Activated CD8-positive, alpha-beta memory T cell treated with anti-CD3 and anti-CD28 coated beads, Interleukin-2, amount 10 ng/mL, durations not matched to agents 7 days and 5 days (primary cell): ENCODE measurements at regions not wholly inside any gene's neighbourhood (a gene's known extent, or its start where the extent isn't known, plus 50 kb on each side); places are given as distances from the start of the nearest gene placed in this dataset.
"Not testable (repeated sequence)": the region's sequence is repeated elsewhere in the genome, so short reads cannot be mapped to it uniquely, and the experiment has no call there.

Experiments
- ATAC-seq: fragments of 150-1000 bp; cut with Tn5 transposase; one replicate; pipeline ENCODE4 v1.10.0; 2021; ENCODE audit warnings: moderate library complexity
- CTCF ChIA-PET: fragments of 350-600 bp; sonication (Branson Sonifier 250); formaldehyde crosslinking; loops from one replicate; lab custom pipeline; 2021; ENCODE audit warnings: antibody characterized with exemption; lab: Charles Lee
- DNase-seq: peaks from one replicate; pipeline ENCODE4 v3.0.0-alpha.2; 2020
- H3K27ac Mint-ChIP-seq: one replicate; pipeline ENCODE4 v1.8.0; 2021; ENCODE audit warnings: mild to moderate bottlenecking, mixed read lengths
- H3K27me3 Mint-ChIP-seq: one replicate; pipeline ENCODE4 v1.8.0; 2021; ENCODE audit warnings: mixed read lengths
- H3K36me3 Mint-ChIP-seq: one replicate; pipeline ENCODE4 v1.8.0; 2021; ENCODE audit warnings: mild to moderate bottlenecking, mixed read lengths
- H3K4me1 Mint-ChIP-seq: one replicate; pipeline ENCODE4 v1.8.0; 2021; ENCODE audit warnings: mixed read lengths
- H3K4me3 Mint-ChIP-seq: one replicate; pipeline ENCODE4 v1.8.0; 2021; ENCODE audit warnings: mild to moderate bottlenecking, moderate library complexity, mixed read lengths
- H3K9me3 Mint-ChIP-seq: one replicate; pipeline ENCODE4 v1.8.0; 2022; ENCODE audit warnings: low read depth, mixed read lengths

- Mint-ChIP-seq H3K36me3 (no peaks in the 10 kb centered on the region), H3K4me1 (no peaks in the 10 kb centered on the region), H3K27me3 (no peaks in the 10 kb centered on the region), H3K9me3 (no peaks in the 10 kb centered on the region), H3K27ac (no peak overlapping the region), H3K4me3 (no peak overlapping the region)
- CTCF ChIA-PET: no interaction called here
- ATAC-seq (no peak), DNase-seq (no peak)
These were observed 158.2 kb upstream of the SALL3 start for GRCh38 chr18:78821396-78821795.

GRCh38 chr18:78822171-78822948 is 157.3 kb upstream of the SALL3 start:
- no peaks in the 10 kb centered on the region for H3K4me1 Mint-ChIP-seq
- H3K4me3 Mint-ChIP-seq: no peak overlapping the region
- no peaks in the 10 kb centered on the region for H3K36me3 Mint-ChIP-seq
- CTCF ChIA-PET: no interaction called here
- no peak for ATAC-seq
- no peak for DNase-seq
- no peaks in the 10 kb centered on the region for H3K9me3 Mint-ChIP-seq
- H3K27me3 Mint-ChIP-seq: peaks cover under 1% of the 10 kb centered on the region
- no peak overlapping the region for H3K27ac Mint-ChIP-seq

GRCh38 chr18:78822949-78823285 is 156.7 kb upstream of the SALL3 start:
- H3K4me1 Mint-ChIP-seq: no peaks in the 10 kb centered on the region
- CTCF ChIA-PET: no interaction called here
- no peak for ATAC-seq
- H3K27me3 Mint-ChIP-seq: peaks cover 4% of the 10 kb centered on the region
- H3K27ac Mint-ChIP-seq: no peak overlapping the region
- H3K4me3 Mint-ChIP-seq: no peak overlapping the region
- DNase-seq: no peak
- no peaks in the 10 kb centered on the region for H3K9me3 Mint-ChIP-seq
- no peaks in the 10 kb centered on the region for H3K36me3 Mint-ChIP-seq

- H3K27me3 Mint-ChIP-seq: peaks cover 4% of the 10 kb centered on the region
- H3K4me1 Mint-ChIP-seq: no peaks in the 10 kb centered on the region
- H3K9me3 Mint-ChIP-seq: no peaks in the 10 kb centered on the region
- DNase-seq (no peak), ATAC-seq (no peak)
- H3K36me3 Mint-ChIP-seq: no peaks in the 10 kb centered on the region
- no peak overlapping the region for H3K27ac Mint-ChIP-seq
- no peak overlapping the region for H3K4me3 Mint-ChIP-seq
- CTCF ChIA-PET: no interaction called here
These were observed 154.4 kb upstream of the SALL3 start for GRCh38 chr18:78825168-78825567.

- H3K4me1 Mint-ChIP-seq: no peaks in the 10 kb centered on the region
- H3K27me3 Mint-ChIP-seq: peaks cover 4% of the 10 kb centered on the region
- no peak overlapping the region for H3K4me3 Mint-ChIP-seq
- no peak overlapping the region for H3K27ac Mint-ChIP-seq
- CTCF ChIA-PET: no interaction called here
- H3K36me3 Mint-ChIP-seq: no peaks in the 10 kb centered on the region
- no peak for DNase-seq
- no peak for ATAC-seq
- no peaks in the 10 kb centered on the region for H3K9me3 Mint-ChIP-seq
These were observed 153.0 kb upstream of the SALL3 start for GRCh38 chr18:78826631-78827030.

GRCh38 chr18:78827141-78827540 is 152.5 kb upstream of the SALL3 start:
- Mint-ChIP-seq H3K27me3 (peaks cover 4% of the 10 kb centered on the region), H3K4me1 (no peaks in the 10 kb centered on the region), H3K36me3 (no peaks in the 10 kb centered on the region), H3K9me3 (no peaks in the 10 kb centered on the region), H3K27ac (no peak overlapping the region), H3K4me3 (no peak overlapping the region)
- no peak for ATAC-seq
- CTCF ChIA-PET: no interaction called here
- no peak for DNase-seq

GRCh38 chr18:78828131-78828530 is 151.5 kb upstream of the SALL3 start:
- peaks cover 4% of the 10 kb centered on the region for H3K27me3 Mint-ChIP-seq
- CTCF ChIA-PET: no interaction called here
- no peaks in the 10 kb centered on the region for H3K36me3 Mint-ChIP-seq
- H3K27ac Mint-ChIP-seq: no peak overlapping the region
- no peak for DNase-seq
- no peaks in the 10 kb centered on the region for H3K4me1 Mint-ChIP-seq
- no peaks in the 10 kb centered on the region for H3K9me3 Mint-ChIP-seq
- no peak overlapping the region for H3K4me3 Mint-ChIP-seq
- no peak for ATAC-seq

GRCh38 chr18:78829026-78829425 is 150.6 kb upstream of the SALL3 start:
- H3K36me3 Mint-ChIP-seq, H3K9me3 Mint-ChIP-seq, H3K4me3 Mint-ChIP-seq, ATAC-seq, DNase-seq, CTCF ChIA-PET, H3K4me1 Mint-ChIP-seq, H3K27ac Mint-ChIP-seq, H3K27me3 Mint-ChIP-seq: not testable (repeated sequence)

GRCh38 chr18:78830161-78830560 is 149.5 kb upstream of the SALL3 start:
- Mint-ChIP-seq H3K9me3 (peaks cover 2% of the 10 kb centered on the region), H3K4me1 (no peaks in the 10 kb centered on the region), H3K4me3 (no peak overlapping the region), H3K27me3 (peaks cover 4% of the 10 kb centered on the region), H3K36me3 (no peaks in the 10 kb centered on the region), H3K27ac (no peak overlapping the region)
- no peak for ATAC-seq
- CTCF ChIA-PET: no interaction called here
- DNase-seq: no peak

- Mint-ChIP-seq H3K27ac (no peak overlapping the region), H3K4me3 (no peak overlapping the region), H3K4me1 (no peaks in the 10 kb centered on the region), H3K36me3 (no peaks in the 10 kb centered on the region), H3K27me3 (peaks cover 4% of the 10 kb centered on the region), H3K9me3 (peaks cover 3% of the 10 kb centered on the region)
- CTCF ChIA-PET: no interaction called here
- ATAC-seq (no peak), DNase-seq (no peak)
These were observed 148.8 kb upstream of the SALL3 start for GRCh38 chr18:78830826-78831225.

- CTCF ChIA-PET: no interaction called here
- Mint-ChIP-seq H3K36me3 (no peaks in the 10 kb centered on the region), H3K27ac (no peak overlapping the region), H3K27me3 (peaks cover 4% of the 10 kb centered on the region), H3K4me1 (no peaks in the 10 kb centered on the region), H3K9me3 (peaks cover 6% of the 10 kb centered on the region), H3K4me3 (no peak overlapping the region)
- DNase-seq (no peak), ATAC-seq (no peak)
These were observed 148.0 kb upstream of the SALL3 start for GRCh38 chr18:78831603-78832002.

GRCh38 chr18:78833833-78834232 is 145.8 kb upstream of the SALL3 start:
- no peaks in the 10 kb centered on the region for H3K27me3 Mint-ChIP-seq
- H3K4me3 Mint-ChIP-seq: no peak overlapping the region
- no peak overlapping the region for H3K27ac Mint-ChIP-seq
- peaks cover 12% of the 10 kb centered on the region for H3K9me3 Mint-ChIP-seq
- no peak for ATAC-seq
- H3K36me3 Mint-ChIP-seq: peaks cover 2% of the 10 kb centered on the region
- DNase-seq: no peak
- CTCF ChIA-PET: no interaction called here
- H3K4me1 Mint-ChIP-seq: no peaks in the 10 kb centered on the region

- ATAC-seq (no peak), DNase-seq (no peak)
- H3K4me3 Mint-ChIP-seq: no peak overlapping the region
- CTCF ChIA-PET: no interaction called here
- no peak overlapping the region for H3K27ac Mint-ChIP-seq
- no peaks in the 10 kb centered on the region for H3K27me3 Mint-ChIP-seq
- peaks cover 2% of the 10 kb centered on the region for H3K36me3 Mint-ChIP-seq
- H3K4me1 Mint-ChIP-seq: no peaks in the 10 kb centered on the region
- H3K9me3 Mint-ChIP-seq: peaks cover 35% of the 10 kb centered on the region
These were observed 142.8 kb upstream of the SALL3 start for GRCh38 chr18:78836838-78837237.

- ATAC-seq (no peak), DNase-seq (no peak)
- H3K27ac Mint-ChIP-seq: no peak overlapping the region
- no peaks in the 10 kb centered on the region for H3K27me3 Mint-ChIP-seq
- CTCF ChIA-PET: no interaction called here
- H3K4me3 Mint-ChIP-seq: no peak overlapping the region
- peaks cover 35% of the 10 kb centered on the region for H3K9me3 Mint-ChIP-seq
- H3K4me1 Mint-ChIP-seq: no peaks in the 10 kb centered on the region
- peaks cover 2% of the 10 kb centered on the region for H3K36me3 Mint-ChIP-seq
These were observed 141.9 kb upstream of the SALL3 start for GRCh38 chr18:78837754-78838153.

- Mint-ChIP-seq H3K9me3 (peaks cover 35% of the 10 kb centered on the region), H3K27me3 (no peaks in the 10 kb centered on the region), H3K36me3 (peaks cover 2% of the 10 kb centered on the region), H3K4me3 (no peak overlapping the region), H3K4me1 (no peaks in the 10 kb centered on the region), H3K27ac (no peak overlapping the region)
- no peak for ATAC-seq
- CTCF ChIA-PET: no interaction called here
- DNase-seq: no peak
These were observed 141.4 kb upstream of the SALL3 start for GRCh38 chr18:78838183-78838582.
